Stomach (tissue), 8 donors: ENCODE measurements at regions not wholly inside any gene's neighbourhood (a gene's known extent, or its start where the extent isn't known, plus 50 kb on each side); places are given as distances from the start of the nearest gene placed in this dataset.

ENCODE experiments used
- DNase-seq, 2 donors: peaks; one replicate each; pipeline versions ENCODE4 v3.0.0 to v3.0.0-alpha.2; 2013 to 2019
- H3K27ac ChIP-seq, 5 donors: fragments of 200-600 bp in 4 of 5; sonication (generic) in 4 of 5; one replicate each; pipeline ENCODE4 v1.5.1; 2013 to 2019; ENCODE audit warnings: mild to moderate bottlenecking in 1 of 5, moderate library complexity in 1 of 5
- H3K27me3 ChIP-seq, 3 donors: fragments of 200-600 bp; sonication (generic); one replicate each; pipeline ENCODE4 v1.5.1; 2017 to 2019; ENCODE audit warnings: mixed run types in 1 of 3
- H3K36me3 ChIP-seq, 4 donors: fragments of 200-600 bp; sonication (generic); 1 replicate in 3 of 4; 2 replicates in 1 of 4; pipeline ENCODE4 v1.5.1; 2016 to 2019
- H3K4me1 ChIP-seq, 4 donors: fragments of 200-600 bp; sonication (generic); one replicate each; pipeline ENCODE4 v1.5.1; 2016 to 2019
- H3K4me3 ChIP-seq, 4 donors: fragments of 200-600 bp; sonication (generic) in 3 of 4; one replicate each; pipeline ENCODE4 v1.5.1; 2016 to 2019; ENCODE audit warnings: mild to moderate bottlenecking in 1 of 4
- H3K9me3 ChIP-seq, 4 donors: fragments of 200-600 bp; sonication (generic); one replicate each; pipeline ENCODE4 v1.5.1; 2016 to 2019
- EP300 ChIP-seq: sonication (generic); formaldehyde crosslinking; IDR thresholded peaks from one replicate; pipeline ENCODE4 v1.6.1; 2017; ENCODE audit warnings: antibody characterized with exemption
- POLR2A ChIP-seq, 4 donors: fragments of 450-650 bp; IDR thresholded peaks; one replicate each; pipeline ENCODE4 v1.6.1; 2016; ENCODE audit warnings: antibody characterized with exemption in 4 of 4, control low read depth in 2 of 4, mild to moderate bottlenecking in 1 of 4, moderate library complexity in 1 of 4
- POLR2AphosphoS5 ChIP-seq, 3 donors: sonication (generic); formaldehyde crosslinking; IDR thresholded peaks; one replicate each; pipeline ENCODE4 v1.6.1; 2016; ENCODE audit warnings: antibody characterized with exemption in 3 of 3
- WGBS, 5 donors: extraction: QIAGEN DNeasy Blood & Tissue Kit in 3 of 5; methylation state at CpG; one replicate each; pipeline versions ENCODE4 v1.1.5 to v1.1.7; 2013 to 2018; 5-methylcytosine and 5-hydroxymethylcytosine counted together
- intact Hi-C: fragments of 100-400 bp; cut with DNase I; formaldehyde crosslinking; loops from one replicate; pipeline ENCODE4 v1.15.1; 2023; ENCODE audit warnings: low total_unique reads
- TF ChIP-seq, protein P1 (sequence below), 7 experiments: fragments of 450-650 bp in 4 of 7; fragments of 200-600 bp in 3 of 7; sonication (generic) in 3 of 7; IDR thresholded peaks; one replicate each; pipeline ENCODE4 v1.5.1; 2016 to 2019; ENCODE audit warnings: antibody characterized with exemption in 7 of 7, control low read depth in 2 of 7, mild to moderate bottlenecking in 1 of 7
- donor health status: healthy with polysubstance abuse.
- donor health status: Bipolar disorder and iron deficiency.
- donor health status: healthy.

DNA sequence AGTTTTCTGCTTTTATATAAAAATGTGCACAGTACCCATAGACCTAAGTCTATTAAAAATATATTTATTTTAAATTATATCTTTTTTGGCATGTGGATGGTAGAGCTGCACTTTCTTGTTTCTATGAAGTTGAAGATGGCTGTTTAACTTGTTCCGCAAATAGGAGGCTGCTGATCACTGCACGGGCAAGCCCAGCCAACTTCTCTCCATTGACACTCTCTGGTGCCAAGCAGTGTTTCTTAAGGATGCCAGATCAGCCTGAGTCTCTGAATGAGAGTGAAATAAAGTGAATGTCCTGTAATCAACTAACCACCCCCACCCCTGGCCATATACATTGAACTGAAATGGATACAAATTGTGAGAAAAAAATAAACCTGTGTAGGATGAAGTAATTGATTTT is 202.9 kb upstream of the KLHL1 start:
- intact Hi-C loops, result no loop called here
- Histone ChIP-seq H3K4me1 (no peaks in the 10 kb centered on the region), H3K9me3 (no peaks in the 10 kb centered on the region), H3K27ac (no peak overlapping the region), H3K4me3 (no peak overlapping the region), H3K27me3 (no peaks in the 10 kb centered on the region), H3K36me3 (no peaks in the 10 kb centered on the region)
- no peak for TF ChIP-seq POLR2AphosphoS5 (IDR thresholded peaks at IDR 0.05)
- no peak for TF ChIP-seq EP300
- no peak for TF ChIP-seq POLR2A (IDR thresholded peaks at IDR 0.05)
- TF ChIP-seq, protein P1, sequence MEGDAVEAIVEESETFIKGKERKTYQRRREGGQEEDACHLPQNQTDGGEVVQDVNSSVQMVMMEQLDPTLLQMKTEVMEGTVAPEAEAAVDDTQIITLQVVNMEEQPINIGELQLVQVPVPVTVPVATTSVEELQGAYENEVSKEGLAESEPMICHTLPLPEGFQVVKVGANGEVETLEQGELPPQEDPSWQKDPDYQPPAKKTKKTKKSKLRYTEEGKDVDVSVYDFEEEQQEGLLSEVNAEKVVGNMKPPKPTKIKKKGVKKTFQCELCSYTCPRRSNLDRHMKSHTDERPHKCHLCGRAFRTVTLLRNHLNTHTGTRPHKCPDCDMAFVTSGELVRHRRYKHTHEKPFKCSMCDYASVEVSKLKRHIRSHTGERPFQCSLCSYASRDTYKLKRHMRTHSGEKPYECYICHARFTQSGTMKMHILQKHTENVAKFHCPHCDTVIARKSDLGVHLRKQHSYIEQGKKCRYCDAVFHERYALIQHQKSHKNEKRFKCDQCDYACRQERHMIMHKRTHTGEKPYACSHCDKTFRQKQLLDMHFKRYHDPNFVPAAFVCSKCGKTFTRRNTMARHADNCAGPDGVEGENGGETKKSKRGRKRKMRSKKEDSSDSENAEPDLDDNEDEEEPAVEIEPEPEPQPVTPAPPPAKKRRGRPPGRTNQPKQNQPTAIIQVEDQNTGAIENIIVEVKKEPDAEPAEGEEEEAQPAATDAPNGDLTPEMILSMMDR (IDR thresholded peaks at IDR 0.05), result no peak
- 29 to 68% (median 52%) methylated on average over 2 of the region's 2 CpGs for WGBS, 5 donors
- no peak for DNase-seq

DNA sequence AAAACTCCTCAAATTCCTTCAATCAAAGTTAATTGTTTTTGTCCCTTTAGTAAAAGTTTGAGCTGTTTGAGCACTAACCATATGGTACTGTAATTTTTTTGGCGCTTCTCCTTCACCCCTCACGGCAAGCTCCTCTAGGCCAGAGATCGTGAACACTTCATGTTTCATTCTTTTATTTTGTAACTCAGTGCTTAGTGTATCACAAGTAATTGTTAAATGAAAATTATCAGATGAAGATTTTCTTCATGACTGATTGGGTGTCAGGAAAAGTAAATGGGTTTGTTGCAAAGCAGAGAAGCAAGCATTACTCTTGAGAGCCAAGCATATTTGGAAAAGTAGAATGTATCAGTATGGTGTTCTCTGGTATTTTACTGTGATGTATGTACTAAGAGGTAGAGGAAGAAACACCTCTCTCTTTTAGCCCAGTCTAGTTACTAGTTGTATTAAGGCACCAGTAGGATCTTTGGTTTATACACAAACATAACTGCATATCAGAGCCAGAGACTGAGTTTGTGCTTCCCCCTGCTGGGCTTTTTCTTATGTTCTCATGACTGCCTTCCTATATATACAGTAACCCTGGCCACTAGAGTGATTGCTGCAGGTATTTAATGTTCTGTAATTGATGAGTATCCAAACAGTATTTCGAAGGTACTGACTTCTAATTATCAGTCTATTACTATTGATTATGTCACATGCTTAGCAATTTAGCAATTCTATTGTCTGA is 202.3 kb upstream of the KLHL1 start:
- 23 to 29% (median 25%) methylated on average over 4 of the region's 4 CpGs for WGBS, 5 donors
- no peak overlapping the region for H3K27ac ChIP-seq
- H3K4me1 ChIP-seq, result no peaks in the 10 kb centered on the region
- DNase-seq, result peak; percentile 39 to 78
- no peak overlapping the region for H3K4me3 ChIP-seq
- no peaks in the 10 kb centered on the region for H3K27me3 ChIP-seq
- TF ChIP-seq, protein P1 (IDR thresholded peaks at IDR 0.05), result peak in 3 of 7 experiments; percentile 18 to 33 (median 28)
- no peak for TF ChIP-seq POLR2AphosphoS5 (IDR thresholded peaks at IDR 0.05)
- intact Hi-C loops, result no loop called here
- H3K36me3 ChIP-seq, result no peaks in the 10 kb centered on the region
- H3K9me3 ChIP-seq, result no peaks in the 10 kb centered on the region

DNA sequence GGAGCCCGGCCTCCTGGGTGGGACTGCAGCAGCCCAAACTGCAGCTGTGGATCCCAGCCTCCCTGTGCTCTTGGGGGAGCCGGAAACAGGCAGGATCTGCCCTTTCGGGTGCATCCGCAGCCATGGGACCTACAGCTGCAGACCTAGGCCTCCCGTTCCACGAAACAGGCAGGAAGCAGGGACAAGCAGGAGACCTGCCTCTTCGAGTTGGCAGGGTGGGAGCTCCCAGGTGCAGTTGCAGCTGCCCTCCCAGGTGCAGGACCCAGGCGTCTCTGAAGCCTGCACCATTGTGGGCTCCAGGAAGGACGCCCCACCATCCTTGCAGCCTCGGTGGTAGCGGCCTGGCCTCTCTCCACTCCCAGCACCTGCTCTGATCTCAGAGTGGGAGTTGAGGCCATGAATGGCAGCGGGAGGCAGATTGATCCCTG is 189.0 kb upstream of the KLHL1 start:
- Histone ChIP-seq H3K27me3 (no peaks in the 10 kb centered on the region), H3K9me3 (peaks cover 0 to 26% (median 11%) of the 10 kb centered on the region in 4 donors), H3K36me3 (no peaks in the 10 kb centered on the region), H3K27ac (no peak overlapping the region), H3K4me1 (no peaks in the 10 kb centered on the region), H3K4me3 (no peak overlapping the region)
- 90 to 92% (median 92%) methylated on average over 5 to 12 of the region's 12 CpGs for WGBS, 5 donors
- intact Hi-C loops, result no loop called here
- no peak for DNase-seq
- TF ChIP-seq POLR2A (IDR thresholded peaks at IDR 0.05), result no peak
- TF ChIP-seq EP300, result no peak
- TF ChIP-seq POLR2AphosphoS5 (IDR thresholded peaks at IDR 0.05), result no peak
- TF ChIP-seq, protein P1 (IDR thresholded peaks at IDR 0.05), result no peak

DNA sequence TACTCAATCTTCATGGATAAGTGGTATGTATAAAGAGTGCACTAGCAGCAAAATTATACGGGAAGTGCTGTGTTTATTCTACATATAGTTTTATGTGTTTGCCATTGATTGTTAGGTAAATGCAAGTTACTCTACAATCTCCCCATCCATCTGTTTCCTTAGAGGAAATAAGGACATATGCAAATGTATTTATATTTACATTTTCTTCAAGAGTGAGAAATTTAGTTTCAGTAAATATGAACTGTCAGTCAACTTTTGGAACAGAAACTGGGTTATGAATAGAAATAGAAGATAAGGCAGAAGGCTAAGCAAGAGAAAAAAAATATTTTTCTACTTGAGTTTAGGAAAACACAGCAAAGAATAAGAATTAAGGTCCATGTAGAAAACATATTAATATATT is 176.1 kb upstream of the KLHL1 start:
- Histone ChIP-seq H3K4me3 (no peak overlapping the region), H3K27ac (no peak overlapping the region), H3K4me1 (no peaks in the 10 kb centered on the region), H3K9me3 (no peaks in the 10 kb centered on the region), H3K36me3 (no peaks in the 10 kb centered on the region), H3K27me3 (no peaks in the 10 kb centered on the region)
- WGBS, 5 donors, result 22 to 53% (median 31%) methylated on average over 1 of the region's 1 CpG
- TF ChIP-seq, protein P1 (IDR thresholded peaks at IDR 0.05), result no peak
- TF ChIP-seq EP300 (no peak), POLR2A (IDR thresholded peaks at IDR 0.05) (no peak), POLR2AphosphoS5 (IDR thresholded peaks at IDR 0.05) (no peak)
- intact Hi-C loops, result no loop called here
- no peak for DNase-seq
